Calu3 (cell line): ENCODE measurements at regions not wholly inside any gene's neighbourhood (a gene's known extent, or its start where the extent isn't known, plus 50 kb on each side); places are given as distances from the start of the nearest gene placed in this dataset.

Source experiments
- BruUV-seq: library from RNA; stranded (reverse); fragments of 400-500 nt; replicated peaks from 2 replicates; lab custom pipeline; 2021; lab: Mats Ljungman, UMichigan
- CTCF ChIA-PET: fragments of 300-600 bp; sonication (Branson Sonifier 250); formaldehyde crosslinking; loops from one replicate; lab custom pipeline; 2022; ENCODE audit warnings: antibody characterized with exemption; lab: Charles Lee
- DNase-seq: peaks from one replicate; pipeline ENCODE4 v3.0.0; 2022
- H3K27ac Mint-ChIP-seq: one replicate; pipeline ENCODE4 v1.8.0; 2022; ENCODE audit warnings: mixed read lengths; ENCODE audit not compliant: unreplicated experiment
- H3K27me3 Mint-ChIP-seq: one replicate; pipeline ENCODE4 v1.8.0; 2022; ENCODE audit warnings: mixed read lengths; ENCODE audit not compliant: unreplicated experiment
- H3K36me3 Mint-ChIP-seq: one replicate; pipeline ENCODE4 v1.8.0; 2022; ENCODE audit warnings: mild to moderate bottlenecking, moderate library complexity, mixed read lengths; ENCODE audit not compliant: insufficient read depth, unreplicated experiment
- H3K4me1 Mint-ChIP-seq: one replicate; pipeline ENCODE4 v1.8.0; 2022; ENCODE audit warnings: mild to moderate bottlenecking, low read depth, mixed read lengths; ENCODE audit not compliant: unreplicated experiment
- H3K4me3 Mint-ChIP-seq: one replicate; pipeline ENCODE4 v1.8.0; 2022; ENCODE audit warnings: mild to moderate bottlenecking, low read depth, moderate library complexity, mixed read lengths; ENCODE audit not compliant: unreplicated experiment
- H3K9me3 Mint-ChIP-seq: one replicate; pipeline ENCODE4 v1.8.0; 2022; ENCODE audit warnings: low read depth, mixed read lengths; ENCODE audit not compliant: unreplicated experiment
- CTCF ChIP-seq: fragments of 200-600 bp; IDR thresholded peaks from one replicate; pipeline ENCODE4 v1.8.0; 2022; ENCODE audit warnings: antibody characterized with exemption; ENCODE audit not compliant: unreplicated experiment
- intact Hi-C: fragments of 100-400 bp; cut with micrococcal nuclease; formaldehyde crosslinking; loops from one replicate; pipeline ENCODE4 v1.10.0; 2022; ENCODE audit not compliant: unreplicated experiment

GRCh38 chr16:35314298-35314697 is 1854.9 kb downstream of the TP53TG3F start:
- H3K4me3 Mint-ChIP-seq = no peak overlapping the region
- CTCF ChIA-PET = no interaction called here
- H3K9me3 Mint-ChIP-seq = peaks cover 10% of the 10 kb centered on the region
- BruUV-seq = no TSS peak
- H3K36me3 Mint-ChIP-seq = no peaks in the 10 kb centered on the region
- H3K4me1 Mint-ChIP-seq = no peaks in the 10 kb centered on the region
- no peak for DNase-seq
- no peak for TF ChIP-seq CTCF
- no peaks in the 10 kb centered on the region for H3K27me3 Mint-ChIP-seq
- H3K27ac Mint-ChIP-seq = no peak overlapping the region
- intact Hi-C loops = no loop called here

DNA sequence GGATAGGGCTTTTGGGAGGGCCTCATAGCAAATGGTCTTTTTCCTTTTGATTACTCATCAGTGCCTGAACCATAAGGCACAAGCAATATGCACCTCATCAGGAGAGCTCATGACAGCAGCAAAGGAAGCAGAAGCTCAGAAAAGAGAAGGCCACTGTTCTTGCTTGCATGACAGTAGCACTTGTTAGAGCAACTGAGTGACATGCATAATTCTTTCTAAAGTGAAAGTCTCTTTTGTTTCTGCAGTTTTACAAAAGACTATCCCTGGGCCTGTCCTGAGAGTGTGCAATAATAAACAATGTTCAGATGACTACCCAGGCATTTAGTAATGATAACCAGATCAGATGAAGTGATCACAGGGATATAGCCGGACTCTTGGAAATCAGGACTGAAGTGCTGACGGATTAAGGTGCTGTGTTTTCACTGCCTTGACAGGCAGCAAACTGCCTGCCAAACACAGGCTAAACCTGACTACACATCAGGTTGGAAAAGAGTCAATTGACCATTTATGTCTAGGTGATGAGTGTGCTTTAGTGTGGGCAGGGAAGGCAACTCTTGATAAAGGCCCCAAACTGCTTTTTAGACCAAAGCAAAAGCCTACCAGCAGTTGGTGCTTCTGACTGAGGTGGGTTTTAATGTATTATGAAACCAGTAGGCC is 1860.3 kb downstream of the TP53TG3F start:
- intact Hi-C loops = no loop called here
- CTCF ChIA-PET = no interaction called here
- no peak for TF ChIP-seq CTCF
- no TSS peak for BruUV-seq
- no peaks in the 10 kb centered on the region for H3K4me1 Mint-ChIP-seq
- no peaks in the 10 kb centered on the region for H3K27me3 Mint-ChIP-seq
- peaks cover 14% of the 10 kb centered on the region for H3K9me3 Mint-ChIP-seq
- no peaks in the 10 kb centered on the region for H3K36me3 Mint-ChIP-seq
- H3K27ac Mint-ChIP-seq = no peak overlapping the region
- H3K4me3 Mint-ChIP-seq = no peak overlapping the region
- DNase-seq = no peak

DNA sequence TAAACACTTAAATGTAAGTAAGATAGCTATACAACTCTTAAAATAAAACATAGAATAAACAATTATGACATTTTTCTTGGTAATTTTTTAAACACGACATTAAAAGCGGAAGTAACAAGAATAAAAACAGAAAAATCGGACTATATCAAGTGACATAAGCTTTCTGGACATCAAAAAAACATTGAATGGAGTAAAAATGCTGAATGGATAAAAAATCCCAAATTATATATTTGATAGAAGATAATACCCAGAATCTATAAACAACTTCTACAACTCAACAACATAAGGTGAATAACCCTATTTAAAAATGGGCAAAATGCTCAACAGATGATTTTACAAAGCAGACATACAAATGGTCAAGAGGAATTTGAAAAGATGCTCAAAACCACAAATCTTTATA is 1866.5 kb downstream of the TP53TG3F start:
- BruUV-seq = no TSS peak
- CTCF ChIA-PET = no interaction called here
- TF ChIP-seq CTCF = no peak
- Mint-ChIP-seq H3K4me1 (no peaks in the 10 kb centered on the region), H3K27me3 (no peaks in the 10 kb centered on the region), H3K36me3 (no peaks in the 10 kb centered on the region), H3K9me3 (peaks cover 16% of the 10 kb centered on the region), H3K27ac (no peak overlapping the region), H3K4me3 (no peak overlapping the region)
- DNase-seq = no peak
- intact Hi-C loops = no loop called here

DNA sequence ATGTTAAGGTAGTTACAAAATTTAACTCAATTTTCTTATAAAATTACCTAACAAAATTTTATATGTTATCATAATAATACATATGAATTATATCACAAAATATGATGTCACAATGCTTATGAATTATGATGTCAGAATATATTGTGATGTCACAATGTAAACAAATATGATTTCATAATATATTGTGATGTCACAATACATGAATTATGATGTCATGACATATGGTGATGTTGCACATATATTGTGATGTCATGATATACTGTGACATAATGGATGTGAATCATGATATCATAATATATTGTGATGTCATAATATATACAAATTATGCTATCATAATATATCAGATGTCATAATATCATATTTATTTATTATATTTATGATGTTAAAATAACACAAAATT is 1879.9 kb downstream of the TP53TG3F start:
- Mint-ChIP-seq H3K4me3 (no peak overlapping the region), H3K9me3 (peaks cover 9% of the 10 kb centered on the region), H3K27ac (no peak overlapping the region), H3K27me3 (no peaks in the 10 kb centered on the region), H3K4me1 (no peaks in the 10 kb centered on the region), H3K36me3 (no peaks in the 10 kb centered on the region)
- CTCF ChIA-PET = no interaction called here
- no TSS peak for BruUV-seq
- intact Hi-C loops = no loop called here
- TF ChIP-seq CTCF = no peak
- DNase-seq = no peak
